ENCODE measurements at regions not wholly inside any gene's neighbourhood (a gene's known extent, or its start where the extent isn't known, plus 50 kb on each side); places are given as distances from the start of the nearest gene placed in this dataset.

- Histone ChIP-seq H3K4me1 (replicated peaks) (no peaks in the 10 kb centered on the region), H3K4me3 (no peak overlapping the region), H3K36me3 (no peaks in the 10 kb centered on the region), H3K27me3 (replicated peaks) (no peaks in the 10 kb centered on the region), H3K27ac (no peak overlapping the region), H3K9me3 (replicated peaks) (peaks cover 7% of the 10 kb centered on the region; the same call in 1 of the 2 replicates)
- DNase-seq (ENCODE audit: low read depth in 1 of 2, low spot score in 2 of 2): no peak
Measured at GRCh38 chr13:83825676-83826075, 56.6 kb downstream of the SLITRK1 start.

GRCh38 chr13:83824560-83824959 is 57.7 kb downstream of the SLITRK1 start:
- no peak for DNase-seq (ENCODE audit: low read depth in 1 of 2, low spot score in 2 of 2)
- no peaks in the 10 kb centered on the region for H3K4me1 ChIP-seq (replicated peaks)
- H3K27me3 ChIP-seq (replicated peaks): no peaks in the 10 kb centered on the region
- H3K27ac ChIP-seq: no peak overlapping the region
- H3K4me3 ChIP-seq: no peak overlapping the region
- no peaks in the 10 kb centered on the region; the same call in 1 of the 2 replicates for H3K9me3 ChIP-seq (replicated peaks)
- H3K36me3 ChIP-seq: no peaks in the 10 kb centered on the region

- Histone ChIP-seq H3K27me3 (replicated peaks) (no peaks in the 10 kb centered on the region), H3K4me1 (replicated peaks) (no peaks in the 10 kb centered on the region), H3K36me3 (no peaks in the 10 kb centered on the region), H3K27ac (no peak overlapping the region), H3K9me3 (replicated peaks) (peaks cover 3% of the 10 kb centered on the region; the same call in 1 of the 2 replicates), H3K4me3 (no peak overlapping the region)
- DNase-seq (ENCODE audit: low read depth in 1 of 2, low spot score in 2 of 2): no peak
Measured at GRCh38 chr13:83824120-83824519, 58.2 kb downstream of the SLITRK1 start.

GRCh38 chr13:83819611-83820010 is 62.7 kb downstream of the SLITRK1 start:
- Histone ChIP-seq H3K4me1 (replicated peaks) (no peaks in the 10 kb centered on the region), H3K27ac (no peak overlapping the region), H3K4me3 (no peak overlapping the region)

GRCh38 chr13:83819156-83819555 is 63.1 kb downstream of the SLITRK1 start:
- DNase-seq (ENCODE audit: low read depth in 1 of 2, low spot score in 2 of 2): no peak
- no peak overlapping the region for H3K4me3 ChIP-seq
- H3K27me3 ChIP-seq (replicated peaks): no peaks in the 10 kb centered on the region
- no peaks in the 10 kb centered on the region for H3K36me3 ChIP-seq
- H3K9me3 ChIP-seq (replicated peaks): peaks cover 6% of the 10 kb centered on the region; the same call in 1 of the 2 replicates
- H3K4me1 ChIP-seq (replicated peaks): no peaks in the 10 kb centered on the region
- H3K27ac ChIP-seq: no peak overlapping the region

More at GRCh38 chr13:83819611-83820010, 62.7 kb downstream of the SLITRK1 start:
- Histone ChIP-seq H3K27me3 (replicated peaks) (no peaks in the 10 kb centered on the region), H3K36me3 (no peaks in the 10 kb centered on the region), H3K9me3 (replicated peaks) (peaks cover 6% of the 10 kb centered on the region; the same call in 1 of the 2 replicates)
- no peak for DNase-seq (ENCODE audit: low read depth in 1 of 2, low spot score in 2 of 2)

DNA sequence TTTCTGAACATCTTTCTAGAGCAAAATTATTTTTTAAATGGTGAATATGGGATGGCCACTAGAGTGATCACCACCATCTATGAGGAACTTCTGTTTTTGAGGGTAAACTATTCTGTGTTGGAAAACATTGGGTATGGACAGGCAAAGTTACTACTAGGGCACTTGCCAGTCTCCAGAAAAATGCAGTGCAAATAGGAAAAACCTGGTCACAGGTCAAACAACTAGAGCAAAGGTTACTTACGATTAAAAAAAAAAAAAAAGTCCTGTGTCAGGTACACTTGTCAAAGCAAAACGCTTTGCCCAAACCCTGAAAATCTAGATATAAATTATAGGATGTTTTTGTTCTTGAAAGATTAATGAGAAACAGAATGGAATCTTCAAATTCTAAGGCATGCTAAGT is 66.2 kb downstream of the SLITRK1 start:
- H3K9me3 ChIP-seq (replicated peaks): peaks cover 6% of the 10 kb centered on the region; the same call in 1 of the 2 replicates
- no peak for DNase-seq (ENCODE audit: low read depth in 1 of 2, low spot score in 2 of 2)
- H3K27me3 ChIP-seq (replicated peaks): no peaks in the 10 kb centered on the region
- H3K4me3 ChIP-seq: no peak overlapping the region
- no peaks in the 10 kb centered on the region for H3K4me1 ChIP-seq (replicated peaks)
- H3K27ac ChIP-seq: no peak overlapping the region
- H3K36me3 ChIP-seq: no peaks in the 10 kb centered on the region

GRCh38 chr13:83815598-83815997 is 66.7 kb downstream of the SLITRK1 start:
- H3K27me3 ChIP-seq (replicated peaks): no peaks in the 10 kb centered on the region
- H3K36me3 ChIP-seq: no peaks in the 10 kb centered on the region
- H3K9me3 ChIP-seq (replicated peaks): peaks cover 6% of the 10 kb centered on the region; the same call in 1 of the 2 replicates
- no peak overlapping the region for H3K4me3 ChIP-seq
- no peak for DNase-seq (ENCODE audit: low read depth in 1 of 2, low spot score in 2 of 2)
- no peaks in the 10 kb centered on the region for H3K4me1 ChIP-seq (replicated peaks)
- no peak overlapping the region for H3K27ac ChIP-seq

DNA sequence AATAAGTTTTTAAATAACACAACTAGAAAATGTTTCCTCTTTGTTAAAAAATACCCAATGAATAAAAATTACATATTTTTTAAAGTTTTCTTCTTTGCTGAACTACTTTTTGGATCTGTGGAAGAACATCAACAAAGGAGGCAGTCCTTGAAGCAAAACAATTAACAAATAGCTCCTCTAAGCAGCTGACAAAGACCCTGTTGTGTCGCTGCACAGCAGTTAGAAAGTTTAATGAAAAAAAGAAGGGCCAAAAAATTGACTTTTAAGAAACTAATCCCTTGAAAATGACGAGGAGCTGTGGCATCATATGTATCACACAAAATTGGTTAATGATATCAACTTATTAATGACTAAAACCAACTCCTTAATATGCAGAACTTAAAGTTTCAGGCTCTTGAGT is 72.1 kb downstream of the SLITRK1 start:
- Histone ChIP-seq H3K4me3 (no peak overlapping the region), H3K9me3 (replicated peaks) (peaks cover 3% of the 10 kb centered on the region), H3K4me1 (replicated peaks) (no peaks in the 10 kb centered on the region), H3K27ac (no peak overlapping the region), H3K27me3 (replicated peaks) (no peaks in the 10 kb centered on the region), H3K36me3 (no peaks in the 10 kb centered on the region)
- DNase-seq (ENCODE audit: low read depth in 1 of 2, low spot score in 2 of 2): no peak

GRCh38 chr13:83804356-83804962 is 77.8 kb downstream of the SLITRK1 start:
- DNase-seq (ENCODE audit: low read depth in 1 of 2, low spot score in 2 of 2): no peak
- Histone ChIP-seq H3K9me3 (replicated peaks) (peaks cover 3% of the 10 kb centered on the region; the same call in 1 of the 2 replicates), H3K27ac (no peak overlapping the region), H3K4me3 (no peak overlapping the region), H3K36me3 (no peaks in the 10 kb centered on the region), H3K4me1 (replicated peaks) (no peaks in the 10 kb centered on the region), H3K27me3 (replicated peaks) (no peaks in the 10 kb centered on the region)

GRCh38 chr13:83798731-83799130 is 83.5 kb downstream of the SLITRK1 start:
- Histone ChIP-seq H3K27me3 (replicated peaks) (no peaks in the 10 kb centered on the region), H3K27ac (no peak overlapping the region), H3K9me3 (replicated peaks) (no peaks in the 10 kb centered on the region), H3K4me1 (replicated peaks) (no peaks in the 10 kb centered on the region), H3K4me3 (no peak overlapping the region), H3K36me3 (no peaks in the 10 kb centered on the region)
- no peak for DNase-seq (ENCODE audit: low read depth in 1 of 2, low spot score in 2 of 2)

- Histone ChIP-seq H3K4me1 (replicated peaks) (no peaks in the 10 kb centered on the region), H3K9me3 (replicated peaks) (no peaks in the 10 kb centered on the region), H3K27ac (no peak overlapping the region), H3K36me3 (no peaks in the 10 kb centered on the region), H3K27me3 (replicated peaks) (no peaks in the 10 kb centered on the region), H3K4me3 (no peak overlapping the region)
- no peak for DNase-seq (ENCODE audit: low read depth in 1 of 2, low spot score in 2 of 2)
Measured at GRCh38 chr13:83796364-83796763, 85.9 kb downstream of the SLITRK1 start.

DNA sequence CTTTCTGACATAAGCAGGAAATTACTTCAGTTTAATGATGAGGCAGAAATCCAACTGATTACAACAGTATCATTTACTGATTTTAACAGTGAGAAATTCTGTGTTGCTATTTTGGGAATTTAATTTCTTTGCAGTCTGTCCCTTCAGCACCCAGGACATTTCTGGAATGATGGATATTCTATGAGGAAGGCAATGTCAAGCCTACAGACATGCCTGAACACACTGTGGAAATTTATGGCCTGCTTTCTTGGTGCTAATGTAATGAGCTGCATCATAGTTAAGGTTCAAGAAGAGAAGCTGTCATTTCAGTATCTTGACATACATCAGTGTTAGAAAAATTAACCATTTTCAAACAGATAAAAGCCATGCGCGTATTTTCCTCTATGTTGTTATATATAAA is 87.7 kb downstream of the SLITRK1 start:
- no peaks in the 10 kb centered on the region for H3K4me1 ChIP-seq (replicated peaks)
- no peak overlapping the region for H3K4me3 ChIP-seq
- no peak for DNase-seq (ENCODE audit: low read depth in 1 of 2, low spot score in 2 of 2)
- no peaks in the 10 kb centered on the region for H3K27me3 ChIP-seq (replicated peaks)
- no peaks in the 10 kb centered on the region for H3K36me3 ChIP-seq
- H3K27ac ChIP-seq: no peak overlapping the region
- H3K9me3 ChIP-seq (replicated peaks): no peaks in the 10 kb centered on the region

GRCh38 chr13:83780227-83780626 is 102.0 kb downstream of the SLITRK1 start:
- Histone ChIP-seq H3K36me3 (no peaks in the 10 kb centered on the region), H3K4me3 (no peak overlapping the region), H3K4me1 (replicated peaks) (no peaks in the 10 kb centered on the region), H3K27ac (no peak overlapping the region), H3K27me3 (replicated peaks) (no peaks in the 10 kb centered on the region), H3K9me3 (replicated peaks) (peaks cover 2% of the 10 kb centered on the region; the same call in 1 of the 2 replicates)
- DNase-seq (ENCODE audit: low read depth in 1 of 2, low spot score in 2 of 2): no peak

DNA sequence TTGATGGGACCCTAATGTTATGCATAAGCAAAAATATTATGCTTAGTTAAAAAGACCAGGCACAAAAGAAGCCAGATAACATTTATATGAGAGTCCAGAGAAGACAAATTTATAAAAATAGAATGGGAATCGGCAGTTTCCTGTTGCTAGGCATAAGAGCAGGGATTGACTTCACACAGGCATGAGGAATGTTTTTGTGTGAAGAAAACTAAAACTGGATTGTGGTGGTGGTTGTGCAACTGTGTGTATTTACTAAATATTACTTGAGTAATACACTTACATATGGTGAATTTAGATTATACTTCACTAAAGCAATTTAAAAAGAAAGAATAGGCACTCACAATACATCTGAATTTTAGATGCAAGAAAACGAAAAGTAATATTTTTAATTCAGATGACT is 108.3 kb downstream of the SLITRK1 start:
- no peaks in the 10 kb centered on the region for H3K36me3 ChIP-seq
- 0 out of 2 replicates have a peak, but pooled peaks cover 4% of the 10 kb centered on the region for H3K9me3 ChIP-seq (replicated peaks)
- no peak overlapping the region for H3K27ac ChIP-seq
- H3K27me3 ChIP-seq (replicated peaks): no peaks in the 10 kb centered on the region
- H3K4me3 ChIP-seq: no peak overlapping the region
- no peaks in the 10 kb centered on the region for H3K4me1 ChIP-seq (replicated peaks)
- no peak for DNase-seq (ENCODE audit: low read depth in 1 of 2, low spot score in 2 of 2)

DNA sequence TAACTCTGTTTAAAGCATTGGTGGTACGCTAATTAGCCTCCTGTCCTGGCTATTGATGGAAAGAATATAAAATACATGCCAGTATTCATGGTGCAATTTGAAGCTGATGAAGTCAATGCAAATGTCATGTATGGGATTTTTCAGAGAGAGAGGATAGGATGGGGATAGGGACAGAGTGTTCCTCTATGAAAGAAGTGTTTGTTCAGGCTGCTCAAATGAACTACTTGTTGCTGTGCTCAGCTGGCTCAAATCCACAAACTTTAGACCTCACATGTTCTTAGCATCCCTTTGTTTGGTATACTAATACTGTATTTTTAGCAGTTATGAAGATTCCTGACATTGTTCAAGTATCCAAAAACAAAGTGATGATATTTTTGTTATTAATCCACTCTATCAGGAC is 116.5 kb downstream of the SLITRK1 start:
- Histone ChIP-seq H3K27ac (no peak overlapping the region), H3K4me3 (no peak overlapping the region), H3K9me3 (replicated peaks) (0 out of 2 replicates have a peak, but pooled peaks cover 3% of the 10 kb centered on the region), H3K27me3 (replicated peaks) (no peaks in the 10 kb centered on the region), H3K36me3 (no peaks in the 10 kb centered on the region), H3K4me1 (replicated peaks) (no peaks in the 10 kb centered on the region)
- DNase-seq (ENCODE audit: low read depth in 1 of 2, low spot score in 2 of 2): no peak
